ENCODE measurements at regions not wholly inside any gene's neighbourhood (a gene's known extent, or its start where the extent isn't known, plus 50 kb on each side); places are given as distances from the start of the nearest gene placed in this dataset.

GRCh38 chr3:116630494-116630893, 79.1 kb upstream of the TUSC7 start:
- no peaks in the 10 kb centered on the region for H4K20me1 ChIP-seq (ENCODE audit: insufficient read depth)
- H3K4me3 ChIP-seq, result no peak overlapping the region
- no peaks in the 10 kb centered on the region for H3K27me3 ChIP-seq (ENCODE audit: insufficient read depth, low read depth)
- CTCF ChIA-PET, result interaction anchor here (0.6 kb wide), 1 partner anchor 9 kb away, joined by 4 read pairs; no protein-coding TSS in a partner anchor
- H3K4me1 ChIP-seq (replicated peaks; ENCODE audit: insufficient read depth), result no peaks in the 10 kb centered on the region
- no peak overlapping the region for H3K4me2 ChIP-seq
- H2AFZ ChIP-seq, result no peak overlapping the region
- POLR2A ChIA-PET (ENCODE audit: unreplicated experiment), result no interaction called here
- H3K27ac ChIP-seq, result no peak overlapping the region
- no peaks in the 10 kb centered on the region for H3F3A ChIP-seq (ENCODE audit: insufficient read depth, low read depth)
- no peaks in the 10 kb centered on the region for H3K79me2 ChIP-seq (ENCODE audit: low read depth)
- H3K36me3 ChIP-seq (ENCODE audit: low read depth), result no peaks in the 10 kb centered on the region
- intact Hi-C loops (cut with micrococcal nuclease; ENCODE audit: unreplicated experiment), result no loop called here
- no peak for DNase-seq
- no peaks in the 10 kb centered on the region for H3K9me3 ChIP-seq (ENCODE audit: insufficient read depth, low read depth)
- no peak for TF ChIP-seq EZH2 (IDR thresholded peaks at IDR 0.05; ENCODE audit: low read depth)
- TF ChIP-seq, protein P1, sequence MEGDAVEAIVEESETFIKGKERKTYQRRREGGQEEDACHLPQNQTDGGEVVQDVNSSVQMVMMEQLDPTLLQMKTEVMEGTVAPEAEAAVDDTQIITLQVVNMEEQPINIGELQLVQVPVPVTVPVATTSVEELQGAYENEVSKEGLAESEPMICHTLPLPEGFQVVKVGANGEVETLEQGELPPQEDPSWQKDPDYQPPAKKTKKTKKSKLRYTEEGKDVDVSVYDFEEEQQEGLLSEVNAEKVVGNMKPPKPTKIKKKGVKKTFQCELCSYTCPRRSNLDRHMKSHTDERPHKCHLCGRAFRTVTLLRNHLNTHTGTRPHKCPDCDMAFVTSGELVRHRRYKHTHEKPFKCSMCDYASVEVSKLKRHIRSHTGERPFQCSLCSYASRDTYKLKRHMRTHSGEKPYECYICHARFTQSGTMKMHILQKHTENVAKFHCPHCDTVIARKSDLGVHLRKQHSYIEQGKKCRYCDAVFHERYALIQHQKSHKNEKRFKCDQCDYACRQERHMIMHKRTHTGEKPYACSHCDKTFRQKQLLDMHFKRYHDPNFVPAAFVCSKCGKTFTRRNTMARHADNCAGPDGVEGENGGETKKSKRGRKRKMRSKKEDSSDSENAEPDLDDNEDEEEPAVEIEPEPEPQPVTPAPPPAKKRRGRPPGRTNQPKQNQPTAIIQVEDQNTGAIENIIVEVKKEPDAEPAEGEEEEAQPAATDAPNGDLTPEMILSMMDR (conservative IDR thresholded peaks at IDR 0.05), result no peak
- no peaks in the 10 kb centered on the region for H3K9me2 ChIP-seq (ENCODE audit: insufficient read depth)
- no TSS peak for BruUV-seq (replicated peaks)

DNA sequence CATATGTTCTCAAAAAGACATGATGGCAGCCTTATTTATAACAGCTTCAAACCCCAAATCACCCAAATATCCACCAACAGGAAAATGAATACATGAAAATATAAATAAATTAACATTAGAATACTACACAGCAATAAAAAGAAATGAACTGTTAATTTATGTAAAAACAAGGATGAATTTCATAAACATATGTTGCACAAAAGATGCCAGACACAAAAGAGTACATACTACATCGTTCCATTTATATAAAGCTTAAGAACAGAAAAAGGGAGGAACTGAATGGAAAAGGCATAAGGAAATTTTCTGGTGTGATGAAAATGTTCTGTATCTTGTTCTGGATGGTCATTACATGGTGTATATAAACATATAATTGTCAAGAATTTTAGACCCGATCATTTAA, 69.9 kb upstream of the TUSC7 start:
- intact Hi-C loops (cut with micrococcal nuclease; ENCODE audit: unreplicated experiment), result no loop called here
- Histone ChIP-seq H3K9me3 (ENCODE audit: insufficient read depth, low read depth) (no peaks in the 10 kb centered on the region), H3K79me2 (ENCODE audit: low read depth) (no peaks in the 10 kb centered on the region), H4K20me1 (ENCODE audit: insufficient read depth) (0 out of 2 replicates have a peak, but pooled peaks cover 3% of the 10 kb centered on the region), H2AFZ (no peak overlapping the region), H3K4me2 (no peak overlapping the region), H3K27ac (no peak overlapping the region), H3K36me3 (ENCODE audit: low read depth) (no peaks in the 10 kb centered on the region), H3K4me1 (replicated peaks; ENCODE audit: insufficient read depth) (no peaks in the 10 kb centered on the region), H3K9me2 (ENCODE audit: insufficient read depth) (no peaks in the 10 kb centered on the region), H3F3A (ENCODE audit: insufficient read depth, low read depth) (no peaks in the 10 kb centered on the region), H3K27me3 (ENCODE audit: insufficient read depth, low read depth) (no peaks in the 10 kb centered on the region), H3K4me3 (no peak overlapping the region)
- POLR2A ChIA-PET (ENCODE audit: unreplicated experiment), result no interaction called here
- DNase-seq, result no peak
- no TSS peak for BruUV-seq (replicated peaks)
- CTCF ChIA-PET, result no interaction called here
- TF ChIP-seq, protein P1 (conservative IDR thresholded peaks at IDR 0.05), result no peak

- Histone ChIP-seq H3K4me2 (no peak overlapping the region), H3K9me2 (ENCODE audit: insufficient read depth) (no peaks in the 10 kb centered on the region), H3K36me3 (ENCODE audit: low read depth) (no peaks in the 10 kb centered on the region), H3F3A (ENCODE audit: insufficient read depth, low read depth) (no peaks in the 10 kb centered on the region), H3K79me2 (ENCODE audit: low read depth) (no peaks in the 10 kb centered on the region), H3K4me3 (no peak overlapping the region), H3K27ac (no peak overlapping the region), H3K9me3 (ENCODE audit: insufficient read depth, low read depth) (no peaks in the 10 kb centered on the region), H3K4me1 (replicated peaks; ENCODE audit: insufficient read depth) (no peaks in the 10 kb centered on the region), H4K20me1 (ENCODE audit: insufficient read depth) (0 out of 2 replicates have a peak, but pooled peaks cover 3% of the 10 kb centered on the region), H3K27me3 (ENCODE audit: insufficient read depth, low read depth) (no peaks in the 10 kb centered on the region), H2AFZ (no peak overlapping the region)
- no peak for DNase-seq
- TF ChIP-seq, protein P1 (conservative IDR thresholded peaks at IDR 0.05), result no peak
- TF ChIP-seq EZH2 (IDR thresholded peaks at IDR 0.05; ENCODE audit: low read depth), result no peak
- ChIA-PET POLR2A (ENCODE audit: unreplicated experiment) (no interaction called here), CTCF (no interaction called here)
- intact Hi-C loops (cut with micrococcal nuclease; ENCODE audit: unreplicated experiment), result no loop called here
- BruUV-seq (replicated peaks), result no TSS peak
These were observed 69.5 kb upstream of the TUSC7 start for GRCh38 chr3:116640109-116640508.
